ENCODE measurements at regions not wholly inside any gene's neighbourhood (a gene's known extent, or its start where the extent isn't known, plus 50 kb on each side); places are given as distances from the start of the nearest gene placed in this dataset.
"Not testable (repeated sequence)": the region's sequence is repeated elsewhere in the genome, so short reads cannot be mapped to it uniquely, and the experiment has no call there.

GRCh38 chr21:34280389-34280795 is 83.4 kb upstream of the KCNE2 start:
- Histone ChIP-seq H3K4me3 (no peak overlapping the region), H3K4me1 (peaks cover 0 to 15% (median 9%) of the 10 kb centered on the region in 4 donors), H3K9me3 (no peaks in the 10 kb centered on the region), H3K36me3 (no peaks in the 10 kb centered on the region), H3K27ac (peak overlapping the region in 1 of 4 donors; percentile 45), H3K27me3 (no peaks in the 10 kb centered on the region)
- WGBS, 2 donors = 68 to 73% methylated on average over 6 of the region's 6 CpGs
- intact Hi-C loops (cut with DNase I) = no loop called here
- peak; percentile 78 for DNase-seq
- TF ChIP-seq POLR2A (IDR thresholded peaks at IDR 0.05) (no peak), EP300 (IDR thresholded peaks at IDR 0.05) (no peak), POLR2AphosphoS5 (IDR thresholded peaks at IDR 0.05) (peak in 2 of 4 donors; percentile 32 to 49)
- TF ChIP-seq, protein P1, sequence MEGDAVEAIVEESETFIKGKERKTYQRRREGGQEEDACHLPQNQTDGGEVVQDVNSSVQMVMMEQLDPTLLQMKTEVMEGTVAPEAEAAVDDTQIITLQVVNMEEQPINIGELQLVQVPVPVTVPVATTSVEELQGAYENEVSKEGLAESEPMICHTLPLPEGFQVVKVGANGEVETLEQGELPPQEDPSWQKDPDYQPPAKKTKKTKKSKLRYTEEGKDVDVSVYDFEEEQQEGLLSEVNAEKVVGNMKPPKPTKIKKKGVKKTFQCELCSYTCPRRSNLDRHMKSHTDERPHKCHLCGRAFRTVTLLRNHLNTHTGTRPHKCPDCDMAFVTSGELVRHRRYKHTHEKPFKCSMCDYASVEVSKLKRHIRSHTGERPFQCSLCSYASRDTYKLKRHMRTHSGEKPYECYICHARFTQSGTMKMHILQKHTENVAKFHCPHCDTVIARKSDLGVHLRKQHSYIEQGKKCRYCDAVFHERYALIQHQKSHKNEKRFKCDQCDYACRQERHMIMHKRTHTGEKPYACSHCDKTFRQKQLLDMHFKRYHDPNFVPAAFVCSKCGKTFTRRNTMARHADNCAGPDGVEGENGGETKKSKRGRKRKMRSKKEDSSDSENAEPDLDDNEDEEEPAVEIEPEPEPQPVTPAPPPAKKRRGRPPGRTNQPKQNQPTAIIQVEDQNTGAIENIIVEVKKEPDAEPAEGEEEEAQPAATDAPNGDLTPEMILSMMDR (IDR thresholded peaks at IDR 0.05) = no peak

GRCh38 chr21:34280959-34281358 is 82.8 kb upstream of the KCNE2 start:
- peak; percentile 71 for DNase-seq
- intact Hi-C loops (cut with DNase I) = no loop called here
- H3K27me3 ChIP-seq = no peaks in the 10 kb centered on the region
- no peaks in the 10 kb centered on the region for H3K36me3 ChIP-seq
- 81 to 84% methylated on average over 9 of the region's 9 CpGs for WGBS, 2 donors
- peak overlapping the region in 1 of 4 donors; percentile 45 for H3K27ac ChIP-seq
- peaks cover 0 to 15% (median 9%) of the 10 kb centered on the region in 4 donors for H3K4me1 ChIP-seq
- no peaks in the 10 kb centered on the region for H3K9me3 ChIP-seq
- TF ChIP-seq, protein P1 (IDR thresholded peaks at IDR 0.05) = no peak
- no peak for TF ChIP-seq EP300 (IDR thresholded peaks at IDR 0.05)
- TF ChIP-seq POLR2AphosphoS5 (IDR thresholded peaks at IDR 0.05) = no peak
- TF ChIP-seq POLR2A (IDR thresholded peaks at IDR 0.05) = no peak
- no peak overlapping the region for H3K4me3 ChIP-seq

DNA sequence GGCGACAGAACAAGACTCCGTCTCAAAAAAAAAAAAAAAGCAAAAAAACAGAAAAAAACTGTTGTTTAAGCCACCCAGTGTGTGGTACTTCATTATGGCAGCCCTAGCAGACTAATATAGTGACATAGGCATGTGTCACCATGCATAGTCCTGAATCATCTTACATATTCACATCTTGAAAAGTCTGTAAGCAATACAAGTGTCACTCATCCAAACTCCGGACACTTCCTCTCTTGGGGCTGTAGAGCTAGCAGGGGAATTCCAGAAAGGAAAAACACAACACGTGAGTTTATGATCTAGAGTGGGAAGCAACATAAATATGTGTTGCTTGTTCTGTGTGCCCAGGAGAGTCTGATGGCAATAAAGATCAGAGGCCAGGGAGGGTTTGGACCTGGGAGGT is 81.6 kb upstream of the KCNE2 start:
- H3K27me3 ChIP-seq = no peaks in the 10 kb centered on the region
- DNase-seq = no peak
- TF ChIP-seq POLR2AphosphoS5 (IDR thresholded peaks at IDR 0.05) = no peak
- TF ChIP-seq, protein P1 (IDR thresholded peaks at IDR 0.05) = no peak
- TF ChIP-seq POLR2A (IDR thresholded peaks at IDR 0.05) = no peak
- TF ChIP-seq EP300 (IDR thresholded peaks at IDR 0.05) = no peak
- intact Hi-C loops (cut with DNase I) = no loop called here
- H3K4me1 ChIP-seq = peaks cover 0 to 15% (median 9%) of the 10 kb centered on the region in 4 donors
- no peaks in the 10 kb centered on the region for H3K9me3 ChIP-seq
- H3K4me3 ChIP-seq = no peak overlapping the region
- H3K36me3 ChIP-seq = no peaks in the 10 kb centered on the region
- WGBS, 2 donors = 59 to 73% methylated on average over 4 of the region's 4 CpGs
- no peak overlapping the region for H3K27ac ChIP-seq

DNA sequence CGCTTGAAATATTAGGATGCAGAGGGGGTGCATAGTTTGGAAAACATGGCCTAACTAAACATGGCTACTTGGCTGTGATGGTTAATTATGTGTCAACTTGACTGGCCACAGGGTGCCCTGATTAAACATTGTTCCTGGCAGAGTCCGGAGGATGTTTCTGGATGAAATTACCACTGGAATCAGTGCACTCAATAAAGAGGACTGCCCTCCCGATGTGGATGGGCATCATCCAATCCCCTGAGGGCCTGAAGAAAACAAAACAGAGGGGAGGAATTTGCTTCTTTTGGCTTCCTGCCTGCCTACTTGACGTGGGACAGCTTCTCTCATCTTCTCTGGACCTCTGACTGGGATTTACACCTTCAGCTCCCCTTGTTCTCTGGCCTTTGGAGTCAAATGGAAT is 79.1 kb upstream of the KCNE2 start:
- TF ChIP-seq EP300 (IDR thresholded peaks at IDR 0.05) (no peak), POLR2A (IDR thresholded peaks at IDR 0.05) (no peak), POLR2AphosphoS5 (IDR thresholded peaks at IDR 0.05) (no peak)
- TF ChIP-seq, protein P1 (IDR thresholded peaks at IDR 0.05) = no peak
- no peak for DNase-seq
- H3K27ac ChIP-seq = no peak overlapping the region
- H3K4me3 ChIP-seq = no peak overlapping the region
- intact Hi-C loops (cut with DNase I) = no loop called here
- peaks cover 0 to 15% (median 9%) of the 10 kb centered on the region in 4 donors for H3K4me1 ChIP-seq
- WGBS, 2 donors = 78 to 81% methylated on average over 4 of the region's 4 CpGs
- no peaks in the 10 kb centered on the region for H3K36me3 ChIP-seq
- no peaks in the 10 kb centered on the region for H3K27me3 ChIP-seq
- peaks cover 0 to 4% (median 0%) of the 10 kb centered on the region in 4 donors for H3K9me3 ChIP-seq

DNA sequence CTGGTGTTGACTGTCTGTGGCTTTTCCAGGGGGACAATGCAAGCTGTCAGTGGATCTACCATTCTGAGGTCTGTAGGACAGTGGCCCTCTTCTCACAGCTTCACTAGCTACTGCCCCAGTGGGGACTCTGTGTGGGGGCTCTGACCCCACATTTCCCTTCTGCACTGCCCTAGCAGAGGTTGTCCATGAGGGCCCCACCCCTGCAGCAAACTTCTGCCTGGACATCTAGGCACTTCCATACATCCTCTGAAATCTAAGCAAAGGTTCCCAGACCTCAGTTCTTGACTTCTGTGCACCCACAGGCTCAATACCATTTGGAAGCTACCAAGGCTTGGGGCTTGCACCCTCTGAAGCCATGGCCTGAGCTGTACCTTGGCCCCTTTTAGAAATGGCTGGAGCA is 75.8 kb upstream of the KCNE2 start:
- H3K36me3 ChIP-seq; H3K27me3 ChIP-seq; H3K9me3 ChIP-seq; H3K27ac ChIP-seq; intact Hi-C loops (cut with DNase I); DNase-seq; H3K4me1 ChIP-seq; H3K4me3 ChIP-seq: not testable (repeated sequence)

All from sigmoid colon (tissue), 6 donors.